ENCODE measurements at regions not wholly inside any gene's neighbourhood (a gene's known extent, or its start where the extent isn't known, plus 50 kb on each side); places are given as distances from the start of the nearest gene placed in this dataset.

DNA sequence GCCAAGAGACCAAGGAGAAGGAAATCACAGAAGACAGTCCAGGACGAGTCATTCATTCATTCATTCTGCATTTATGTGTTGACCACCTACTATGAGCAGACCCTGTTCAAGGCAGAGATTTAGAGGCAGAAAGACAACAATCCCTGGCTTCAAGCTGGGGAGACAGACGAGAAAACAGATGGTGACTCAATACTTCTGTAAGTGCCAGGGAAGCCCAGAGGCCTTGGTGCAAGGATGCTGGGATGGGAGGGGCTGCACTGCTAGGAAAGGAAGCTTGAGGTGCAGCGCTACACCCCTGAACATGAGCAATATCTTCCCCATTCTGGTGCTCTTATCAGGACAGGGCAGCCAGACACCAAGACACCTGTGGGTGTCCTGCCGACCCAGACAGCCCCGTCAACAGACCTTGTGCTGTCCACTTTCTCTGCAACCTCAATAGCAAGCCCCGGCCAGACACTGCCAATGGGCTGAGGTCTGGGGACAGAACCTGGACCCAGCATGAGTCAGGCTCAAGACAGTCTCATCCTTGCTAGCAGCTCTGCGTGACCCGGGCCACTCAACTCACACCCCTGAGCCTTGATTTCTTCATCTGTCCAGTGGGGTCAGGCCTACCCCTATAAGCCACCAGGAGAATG lies 163.5 kb downstream of the COPRS start:
- H3K27ac ChIP-seq: peak overlapping the region; percentile 58 to 83
- DNase-seq (ENCODE audit: low spot score): no peak
- TF ChIP-seq, protein P1, sequence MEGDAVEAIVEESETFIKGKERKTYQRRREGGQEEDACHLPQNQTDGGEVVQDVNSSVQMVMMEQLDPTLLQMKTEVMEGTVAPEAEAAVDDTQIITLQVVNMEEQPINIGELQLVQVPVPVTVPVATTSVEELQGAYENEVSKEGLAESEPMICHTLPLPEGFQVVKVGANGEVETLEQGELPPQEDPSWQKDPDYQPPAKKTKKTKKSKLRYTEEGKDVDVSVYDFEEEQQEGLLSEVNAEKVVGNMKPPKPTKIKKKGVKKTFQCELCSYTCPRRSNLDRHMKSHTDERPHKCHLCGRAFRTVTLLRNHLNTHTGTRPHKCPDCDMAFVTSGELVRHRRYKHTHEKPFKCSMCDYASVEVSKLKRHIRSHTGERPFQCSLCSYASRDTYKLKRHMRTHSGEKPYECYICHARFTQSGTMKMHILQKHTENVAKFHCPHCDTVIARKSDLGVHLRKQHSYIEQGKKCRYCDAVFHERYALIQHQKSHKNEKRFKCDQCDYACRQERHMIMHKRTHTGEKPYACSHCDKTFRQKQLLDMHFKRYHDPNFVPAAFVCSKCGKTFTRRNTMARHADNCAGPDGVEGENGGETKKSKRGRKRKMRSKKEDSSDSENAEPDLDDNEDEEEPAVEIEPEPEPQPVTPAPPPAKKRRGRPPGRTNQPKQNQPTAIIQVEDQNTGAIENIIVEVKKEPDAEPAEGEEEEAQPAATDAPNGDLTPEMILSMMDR (IDR thresholded peaks at IDR 0.05): no peak
- H3K4me3 ChIP-seq: peak overlapping the region; percentile 6

DNA sequence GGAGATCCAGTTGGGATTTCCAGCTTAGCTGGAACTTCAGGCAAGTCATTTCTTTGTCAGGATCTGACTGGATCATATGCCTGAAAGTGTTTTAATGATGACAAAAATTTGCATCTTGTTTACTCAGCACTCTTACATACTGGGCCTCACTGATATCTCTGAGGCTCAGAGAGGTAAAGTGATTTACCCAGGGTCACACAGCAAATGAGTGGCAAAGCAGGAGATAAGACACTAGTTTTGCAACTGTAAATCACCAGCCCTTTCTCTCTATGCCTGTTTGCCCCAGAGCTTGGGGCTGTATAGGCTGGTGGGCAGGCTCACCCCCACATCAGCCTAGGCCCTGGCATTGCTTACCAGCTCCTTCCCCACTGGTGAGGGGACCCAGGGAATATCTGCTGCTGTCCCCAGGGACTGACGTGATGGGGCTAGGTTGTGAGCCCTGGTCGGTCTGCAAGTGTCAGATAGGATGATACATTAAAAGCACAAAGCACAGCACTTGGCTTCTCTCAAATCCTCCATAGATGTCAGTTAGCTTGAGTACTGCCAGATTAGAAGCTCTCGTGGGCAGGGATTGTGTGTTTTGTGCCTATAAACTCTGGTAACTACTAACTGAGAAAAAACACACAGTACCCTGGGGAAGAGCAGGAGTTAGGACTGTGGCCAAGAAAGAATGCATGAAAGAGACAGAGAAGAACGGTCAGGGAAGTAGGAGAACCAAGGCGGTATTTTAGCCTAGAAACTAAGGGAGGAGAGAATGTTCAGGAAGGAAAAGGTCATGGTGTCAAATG lies 165.4 kb downstream of the COPRS start:
- DNase-seq (ENCODE audit: low spot score): no peak
- TF ChIP-seq, protein P1 (IDR thresholded peaks at IDR 0.05): no peak

DNA sequence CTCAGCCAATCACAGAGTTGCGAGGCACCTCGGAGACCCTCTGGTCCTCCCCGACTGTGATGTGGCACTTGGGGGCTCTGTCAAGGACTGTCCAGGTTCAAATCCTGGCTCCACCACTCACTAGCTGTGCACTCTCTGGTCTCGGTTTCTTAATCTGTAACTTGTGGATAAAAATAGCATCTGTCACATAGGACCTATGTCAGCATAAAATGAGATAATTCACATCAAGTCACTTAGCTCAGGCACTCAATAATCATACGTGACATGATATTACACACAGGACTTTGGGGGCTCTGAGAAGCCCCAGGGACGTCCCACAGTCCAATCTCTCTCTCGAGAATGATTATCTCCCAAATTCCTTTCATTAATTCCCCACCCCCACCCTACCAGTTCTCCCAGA lies 166.4 kb downstream of the COPRS start:
- Histone ChIP-seq H3K4me3 (no peak overlapping the region), H3K27ac (peak overlapping the region in 1 of 2 donors; percentile 78)
- no peak for DNase-seq (ENCODE audit: low spot score)
- TF ChIP-seq, protein P1 (IDR thresholded peaks at IDR 0.05): no peak

More for the DNA sequence above, 165.4 kb downstream of the COPRS start:
- Histone ChIP-seq H3K27ac (peak overlapping the region; percentile 38 to 78), H3K4me3 (no peak overlapping the region)

DNA sequence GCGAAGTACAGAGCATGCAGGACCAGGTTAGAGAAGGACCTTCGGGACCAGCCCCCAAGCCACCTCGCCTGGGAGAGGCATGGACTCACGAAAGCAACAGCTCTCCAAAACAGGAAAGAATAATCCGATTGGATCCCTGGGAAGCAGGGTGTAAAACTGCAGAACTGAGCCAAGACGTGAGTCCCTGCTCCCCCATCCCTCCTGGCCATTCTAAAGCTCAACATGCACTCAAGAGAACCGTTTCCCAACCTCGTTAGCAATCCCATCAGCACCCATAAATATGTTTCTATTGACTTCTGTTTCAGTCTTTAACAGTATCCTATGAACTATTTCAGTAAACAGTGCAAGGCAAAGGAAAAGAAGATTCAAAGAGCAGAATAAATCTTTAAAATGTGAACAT lies 167.0 kb downstream of the COPRS start:
- no peak overlapping the region for H3K4me3 ChIP-seq
- no peak for DNase-seq (ENCODE audit: low spot score)
- H3K27ac ChIP-seq: peak overlapping the region in 1 of 2 donors; percentile 78
- TF ChIP-seq, protein P1 (IDR thresholded peaks at IDR 0.05): no peak

DNA sequence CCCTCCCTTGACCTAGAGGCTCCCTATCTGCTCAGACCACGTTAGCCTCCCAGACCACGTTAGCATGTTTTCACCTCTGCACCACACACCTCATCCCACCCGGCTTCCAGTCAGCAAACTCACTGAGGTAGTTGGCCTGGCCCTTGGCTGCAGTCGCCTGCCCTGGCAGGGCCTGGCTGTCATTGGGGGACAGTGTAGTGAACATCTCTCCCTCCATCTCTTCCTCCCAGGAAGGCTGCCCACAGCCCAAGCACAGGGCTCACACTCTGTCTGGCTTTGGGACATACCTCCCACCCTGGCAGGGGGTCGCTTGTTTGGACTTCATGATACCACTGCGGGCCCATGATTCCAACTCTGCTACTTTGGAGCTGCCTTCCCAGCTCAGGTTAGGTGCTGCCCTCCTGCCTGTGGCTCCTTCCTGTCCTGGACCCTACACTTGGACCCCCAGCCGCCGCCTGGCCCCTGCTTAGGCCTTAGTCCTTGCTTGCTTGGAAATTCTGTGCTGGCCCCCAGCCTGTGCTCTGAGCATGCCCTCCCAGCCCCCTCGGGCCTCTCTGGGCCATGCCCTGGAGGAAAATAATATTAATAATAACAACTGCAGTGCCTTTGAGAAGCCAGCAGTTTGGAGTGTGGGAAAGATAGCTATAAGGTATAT lies 167.7 kb downstream of the COPRS start:
- no peak for DNase-seq (ENCODE audit: low spot score)
- Histone ChIP-seq H3K27ac (no peak overlapping the region), H3K4me3 (no peak overlapping the region)
- TF ChIP-seq, protein P1 (IDR thresholded peaks at IDR 0.05): no peak

DNA sequence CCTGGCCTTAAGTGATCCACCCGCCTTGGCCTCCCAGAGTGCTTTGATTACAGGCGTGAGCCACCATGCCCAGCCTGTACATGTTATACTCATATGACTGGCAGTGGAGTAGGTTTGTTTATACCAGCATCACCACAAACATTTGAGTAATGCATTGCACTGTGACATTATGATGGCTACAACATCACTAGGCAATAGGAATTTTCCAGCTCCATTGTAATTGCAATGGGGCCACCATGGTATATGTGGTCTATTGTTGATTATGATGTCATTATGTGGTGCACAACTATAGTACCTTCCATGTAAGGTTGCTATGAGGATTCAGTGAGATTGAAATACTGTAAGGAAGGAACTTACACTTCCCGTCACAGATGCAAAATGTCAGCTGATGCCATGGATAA lies 168.9 kb downstream of the COPRS start:
- TF ChIP-seq, protein P1 (IDR thresholded peaks at IDR 0.05): no peak
- H3K4me3 ChIP-seq: no peak overlapping the region
- DNase-seq (ENCODE audit: low spot score): no peak
- no peak overlapping the region for H3K27ac ChIP-seq
